ENCODE measurements at regions not wholly inside any gene's neighbourhood (a gene's known extent, or its start where the extent isn't known, plus 50 kb on each side); places are given as distances from the start of the nearest gene placed in this dataset.
A peak's percentile ranks its signal among the peaks of the same experiment; 100 is the strongest.

DNA sequence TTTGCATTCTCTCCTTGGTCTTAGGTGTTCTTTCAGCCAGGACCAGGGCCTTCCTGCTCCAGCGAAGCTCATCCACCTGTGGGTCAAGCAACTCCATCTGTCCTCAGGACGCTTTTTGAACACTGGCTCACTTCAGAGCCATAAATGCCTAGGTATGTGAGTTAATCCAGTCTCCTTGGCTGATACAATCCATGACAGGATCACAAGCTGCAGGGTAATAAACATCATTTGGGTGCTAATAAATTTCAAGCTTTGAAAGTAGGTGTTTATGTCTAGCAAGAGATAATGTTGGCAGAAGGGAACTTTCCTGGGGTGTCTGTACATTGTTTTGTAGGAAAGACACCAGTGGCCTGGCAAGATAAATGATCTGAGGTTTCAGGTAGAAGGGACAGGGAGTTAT, 159.2 kb upstream of the TUT7 start:
- Mint-ChIP-seq H3K27me3 (ENCODE audit: unreplicated experiment) (no peaks in the 10 kb centered on the region), H3K9me3 (ENCODE audit: unreplicated experiment) (no peaks in the 10 kb centered on the region), H3K4me1 (ENCODE audit: unreplicated experiment) (peaks cover 19% of the 10 kb centered on the region), H3K4me3 (ENCODE audit: unreplicated experiment) (no peak overlapping the region), H3K36me3 (ENCODE audit: unreplicated experiment) (no peaks in the 10 kb centered on the region), H3K27ac (ENCODE audit: unreplicated experiment) (peak overlapping the region; percentile 65)
- TF ChIP-seq, protein P1, sequence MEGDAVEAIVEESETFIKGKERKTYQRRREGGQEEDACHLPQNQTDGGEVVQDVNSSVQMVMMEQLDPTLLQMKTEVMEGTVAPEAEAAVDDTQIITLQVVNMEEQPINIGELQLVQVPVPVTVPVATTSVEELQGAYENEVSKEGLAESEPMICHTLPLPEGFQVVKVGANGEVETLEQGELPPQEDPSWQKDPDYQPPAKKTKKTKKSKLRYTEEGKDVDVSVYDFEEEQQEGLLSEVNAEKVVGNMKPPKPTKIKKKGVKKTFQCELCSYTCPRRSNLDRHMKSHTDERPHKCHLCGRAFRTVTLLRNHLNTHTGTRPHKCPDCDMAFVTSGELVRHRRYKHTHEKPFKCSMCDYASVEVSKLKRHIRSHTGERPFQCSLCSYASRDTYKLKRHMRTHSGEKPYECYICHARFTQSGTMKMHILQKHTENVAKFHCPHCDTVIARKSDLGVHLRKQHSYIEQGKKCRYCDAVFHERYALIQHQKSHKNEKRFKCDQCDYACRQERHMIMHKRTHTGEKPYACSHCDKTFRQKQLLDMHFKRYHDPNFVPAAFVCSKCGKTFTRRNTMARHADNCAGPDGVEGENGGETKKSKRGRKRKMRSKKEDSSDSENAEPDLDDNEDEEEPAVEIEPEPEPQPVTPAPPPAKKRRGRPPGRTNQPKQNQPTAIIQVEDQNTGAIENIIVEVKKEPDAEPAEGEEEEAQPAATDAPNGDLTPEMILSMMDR (IDR thresholded peaks at IDR 0.05) = no peak
- DNase-seq (ENCODE audit: extremely low spot score, unreplicated experiment) = no peak

DNA sequence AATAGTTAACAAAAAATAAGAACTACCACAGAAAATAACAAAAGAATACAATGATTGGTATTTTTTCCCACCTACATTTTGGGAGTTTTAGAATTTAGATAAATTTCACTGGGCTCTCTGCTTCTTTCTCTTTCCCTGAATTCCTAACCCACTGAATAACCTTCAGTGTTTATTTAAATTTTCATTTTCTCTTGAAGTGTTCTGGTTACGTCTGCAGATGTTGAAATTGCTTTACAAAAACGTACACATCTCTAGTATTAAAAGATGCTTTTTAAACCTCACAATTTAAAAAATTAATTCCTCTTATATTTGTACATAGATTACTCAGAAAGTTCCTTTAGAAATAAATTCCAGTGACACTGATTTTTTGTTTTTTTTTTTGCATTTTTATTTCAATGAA, 158.7 kb upstream of the TUT7 start:
- H3K27ac Mint-ChIP-seq (ENCODE audit: unreplicated experiment) = peak overlapping the region; percentile 65
- no peak for DNase-seq (ENCODE audit: extremely low spot score, unreplicated experiment)
- TF ChIP-seq, protein P1 (IDR thresholded peaks at IDR 0.05) = no peak
- H3K4me1 Mint-ChIP-seq (ENCODE audit: unreplicated experiment) = peaks cover 18% of the 10 kb centered on the region
- no peaks in the 10 kb centered on the region for H3K9me3 Mint-ChIP-seq (ENCODE audit: unreplicated experiment)
- H3K36me3 Mint-ChIP-seq (ENCODE audit: unreplicated experiment) = no peaks in the 10 kb centered on the region
- H3K27me3 Mint-ChIP-seq (ENCODE audit: unreplicated experiment) = no peaks in the 10 kb centered on the region
- H3K4me3 Mint-ChIP-seq (ENCODE audit: unreplicated experiment) = no peak overlapping the region

DNA sequence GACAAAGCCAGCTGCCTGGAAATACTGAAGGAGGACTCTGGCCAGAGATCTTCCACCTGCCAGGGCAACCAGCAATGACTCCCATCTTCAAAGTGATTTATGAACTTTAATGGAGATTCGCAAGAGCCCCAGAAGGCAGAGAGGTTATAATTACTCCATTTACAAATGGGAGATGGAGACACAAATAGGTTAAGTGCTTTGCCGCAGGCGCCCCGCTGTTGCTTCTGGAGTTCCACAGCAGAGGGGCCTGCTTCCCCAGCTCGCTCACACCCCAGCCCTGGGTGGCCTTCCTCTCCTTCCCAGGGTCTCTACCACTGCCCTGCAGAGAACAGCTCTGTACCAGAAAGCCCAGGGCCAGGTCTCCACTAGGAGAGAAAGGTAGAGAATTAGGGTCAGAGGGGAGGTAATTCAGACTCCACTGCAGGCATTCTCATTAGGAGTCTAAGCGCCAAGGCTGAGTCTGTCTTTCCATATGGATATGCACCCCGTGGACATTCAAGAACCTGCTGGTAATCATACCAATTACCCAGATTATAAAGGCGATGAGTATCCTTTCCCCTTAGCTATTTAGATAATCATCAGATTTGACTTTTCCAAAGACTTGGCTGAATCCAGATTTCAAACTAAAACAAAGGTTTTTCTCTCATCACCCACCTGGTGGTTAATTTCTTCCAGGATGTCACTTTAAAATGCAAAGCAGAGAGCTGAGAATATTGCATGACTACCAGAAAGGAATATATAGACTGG, 157.6 kb upstream of the TUT7 start:
- Mint-ChIP-seq H3K27ac (ENCODE audit: unreplicated experiment) (no peak overlapping the region), H3K4me3 (ENCODE audit: unreplicated experiment) (no peak overlapping the region), H3K27me3 (ENCODE audit: unreplicated experiment) (no peaks in the 10 kb centered on the region), H3K36me3 (ENCODE audit: unreplicated experiment) (no peaks in the 10 kb centered on the region), H3K9me3 (ENCODE audit: unreplicated experiment) (no peaks in the 10 kb centered on the region), H3K4me1 (ENCODE audit: unreplicated experiment) (peaks cover 23% of the 10 kb centered on the region)
- TF ChIP-seq, protein P1 (IDR thresholded peaks at IDR 0.05) = no peak
- DNase-seq (ENCODE audit: extremely low spot score, unreplicated experiment) = no peak

DNA sequence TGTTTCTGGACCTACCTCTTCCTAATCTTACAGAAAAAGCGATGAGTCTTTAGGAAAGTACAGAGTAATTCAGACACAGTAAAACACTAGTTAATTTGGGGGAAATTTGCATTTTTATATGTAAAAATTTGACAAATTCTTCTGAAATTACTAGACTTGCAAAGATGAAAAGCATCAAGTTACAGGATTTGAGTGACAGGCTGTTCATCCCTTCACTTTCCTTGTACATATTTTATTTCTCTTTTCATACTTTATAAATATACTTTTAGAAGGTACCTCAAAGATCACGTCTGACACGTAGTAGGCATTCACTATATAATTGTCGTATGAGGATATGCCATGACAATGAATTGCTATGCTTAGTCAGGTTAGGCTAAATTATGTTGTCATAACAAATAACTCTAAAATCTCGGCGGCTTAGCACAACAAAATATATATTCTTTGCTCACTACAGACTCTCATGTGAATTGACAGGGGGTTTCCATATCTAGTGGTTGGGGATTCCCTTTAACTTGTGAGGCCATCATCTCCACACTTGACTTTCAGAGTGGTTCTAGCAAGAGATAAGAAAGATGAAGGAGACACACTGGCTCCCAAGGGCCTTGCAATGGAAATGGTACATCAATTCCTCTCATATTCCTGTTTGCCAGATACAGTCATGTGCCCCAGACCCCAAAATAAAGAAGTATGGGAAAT, 154.1 kb upstream of the TUT7 start:
- H3K27ac Mint-ChIP-seq (ENCODE audit: unreplicated experiment) = no peak overlapping the region
- no peak overlapping the region for H3K4me3 Mint-ChIP-seq (ENCODE audit: unreplicated experiment)
- DNase-seq (ENCODE audit: extremely low spot score, unreplicated experiment) = no peak
- H3K4me1 Mint-ChIP-seq (ENCODE audit: unreplicated experiment) = peaks cover 16% of the 10 kb centered on the region
- TF ChIP-seq, protein P1 (IDR thresholded peaks at IDR 0.05) = no peak
- no peaks in the 10 kb centered on the region for H3K36me3 Mint-ChIP-seq (ENCODE audit: unreplicated experiment)
- no peaks in the 10 kb centered on the region for H3K27me3 Mint-ChIP-seq (ENCODE audit: unreplicated experiment)
- H3K9me3 Mint-ChIP-seq (ENCODE audit: unreplicated experiment) = peaks cover 6% of the 10 kb centered on the region

DNA sequence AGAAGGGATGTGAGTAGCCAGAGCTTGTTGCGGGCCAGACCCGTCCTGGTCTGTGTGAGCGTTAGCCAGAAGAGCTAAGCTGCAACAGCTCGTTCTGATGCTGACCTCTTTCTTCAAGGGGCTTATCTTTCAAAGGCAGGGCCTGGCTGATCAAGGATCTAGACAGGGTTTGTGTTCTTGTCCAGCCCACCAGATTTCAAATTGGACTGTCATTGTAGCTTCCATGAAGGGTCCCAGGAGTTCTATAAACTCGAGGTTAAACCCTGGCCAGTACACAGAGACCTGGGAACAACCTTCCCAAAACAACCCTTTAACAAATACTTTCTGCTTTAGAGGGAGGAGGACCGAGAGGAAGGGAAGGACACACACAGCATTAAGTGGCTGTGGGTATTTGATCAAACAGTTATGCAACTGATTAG, 153.0 kb upstream of the TUT7 start:
- Mint-ChIP-seq H3K27ac (ENCODE audit: unreplicated experiment) (no peak overlapping the region), H3K4me1 (ENCODE audit: unreplicated experiment) (peaks cover 7% of the 10 kb centered on the region), H3K4me3 (ENCODE audit: unreplicated experiment) (no peak overlapping the region), H3K9me3 (ENCODE audit: unreplicated experiment) (peaks cover 6% of the 10 kb centered on the region), H3K27me3 (ENCODE audit: unreplicated experiment) (no peaks in the 10 kb centered on the region), H3K36me3 (ENCODE audit: unreplicated experiment) (no peaks in the 10 kb centered on the region)
- TF ChIP-seq, protein P1 (IDR thresholded peaks at IDR 0.05) = no peak
- no peak for DNase-seq (ENCODE audit: extremely low spot score, unreplicated experiment)

Measured in osteocyte (in vitro differentiated cells).